Urinary bladder (tissue), 3 donors: ENCODE measurements at regions not wholly inside any gene's neighbourhood (a gene's known extent, or its start where the extent isn't known, plus 50 kb on each side); places are given as distances from the start of the nearest gene placed in this dataset.

Experiments used
- DNase-seq: peaks from one replicate; pipeline ENCODE4 v3.0.0-alpha.2; 2015; ENCODE audit errors: extremely low spot score
- H3K27ac ChIP-seq: one replicate; pipeline ENCODE4 v1.5.1; 2013; ENCODE audit warnings: low read depth, mild to moderate bottlenecking, moderate library complexity
- H3K36me3 ChIP-seq: one replicate; pipeline ENCODE4 v1.6.1; 2013; ENCODE audit warnings: mild to moderate bottlenecking, moderate library complexity; ENCODE audit not compliant: insufficient read depth
- H3K4me1 ChIP-seq: one replicate; pipeline ENCODE4 v1.6.1; 2013; ENCODE audit warnings: mild to moderate bottlenecking, moderate library complexity; ENCODE audit not compliant: insufficient read depth
- H3K4me3 ChIP-seq: one replicate; pipeline ENCODE4 v1.5.1; 2013; ENCODE audit warnings: low read depth, low read length
- WGBS: extraction: QIAGEN DNeasy Blood & Tissue Kit; methylation state at CpG from one replicate; pipeline ENCODE4 v1.1.7; 2013; 5-methylcytosine and 5-hydroxymethylcytosine counted together
- donor health status: healthy with polysubstance abuse.
- donor health status: healthy.

DNA sequence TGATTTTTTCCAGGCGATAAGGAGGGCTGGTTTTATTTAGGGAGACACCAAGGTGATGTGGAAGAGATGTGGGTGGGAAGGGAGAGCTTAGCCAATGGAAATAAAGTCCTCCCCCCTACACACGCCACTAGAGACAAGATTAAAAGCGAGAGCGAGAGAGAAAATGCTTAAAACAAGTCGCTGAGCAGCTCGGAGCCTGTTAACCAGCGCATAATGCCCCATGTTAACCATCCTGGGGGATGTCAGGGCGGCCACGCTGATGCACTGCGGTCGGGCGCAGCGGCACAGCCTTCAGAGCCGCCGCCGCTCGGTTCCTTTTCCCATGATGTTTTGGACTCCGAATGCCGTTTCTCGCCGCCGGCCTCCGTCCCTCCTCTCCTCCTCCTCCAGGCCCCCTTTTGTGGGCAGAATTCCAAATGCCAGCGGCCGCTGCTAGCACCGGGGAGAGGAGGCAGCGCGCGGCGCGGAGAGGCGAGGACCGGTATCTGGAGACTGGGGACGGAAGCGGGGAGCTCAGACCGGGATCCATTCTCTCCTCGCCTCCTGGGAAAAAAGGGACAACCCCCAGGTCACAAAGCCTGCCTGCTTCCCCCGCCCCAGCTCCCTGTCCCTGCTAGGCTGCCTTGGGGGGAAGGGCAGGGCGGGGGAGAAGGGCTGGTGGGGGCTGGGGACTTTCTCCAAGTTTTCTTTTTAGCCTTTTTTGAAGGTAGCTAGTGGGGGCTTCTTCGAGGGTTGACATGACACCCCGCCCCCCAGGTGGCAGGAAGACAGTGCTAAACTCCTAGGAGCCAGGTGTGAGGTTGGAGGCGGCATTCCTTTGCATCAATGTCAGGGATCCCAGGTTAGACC, 98.1 kb upstream of the CCL2 start:
- Histone ChIP-seq H3K36me3 (no peaks in the 10 kb centered on the region), H3K4me1 (no peaks in the 10 kb centered on the region), H3K27ac (no peak overlapping the region), H3K4me3 (no peak overlapping the region)
- 1% methylated on average over 42 of the region's 42 CpGs for WGBS
- DNase-seq: no peak

DNA sequence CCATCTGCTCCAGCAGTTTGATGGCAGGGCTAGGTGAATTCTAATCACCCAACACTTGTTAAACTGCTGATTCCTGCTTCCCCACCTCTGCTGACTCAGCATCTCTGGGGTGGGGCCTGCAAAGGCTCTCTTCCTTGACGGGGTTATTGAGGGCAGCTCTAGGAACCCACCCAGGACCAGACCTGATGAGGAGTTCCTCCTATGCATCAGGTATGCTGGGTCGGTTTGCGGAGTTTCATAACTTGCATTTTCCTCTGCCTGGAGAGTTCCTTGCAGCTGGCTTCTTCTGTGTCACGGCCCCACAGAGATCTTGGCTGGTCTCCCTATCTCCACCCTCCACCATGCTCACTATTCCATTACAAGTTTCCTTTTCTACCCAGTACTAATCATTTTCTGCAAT, 93.4 kb upstream of the CCL2 start:
- Histone ChIP-seq H3K4me3 (no peak overlapping the region), H3K36me3 (no peaks in the 10 kb centered on the region), H3K27ac (no peak overlapping the region), H3K4me1 (no peaks in the 10 kb centered on the region)
- 55% methylated on average over 4 of the region's 4 CpGs for WGBS
- no peak for DNase-seq

DNA sequence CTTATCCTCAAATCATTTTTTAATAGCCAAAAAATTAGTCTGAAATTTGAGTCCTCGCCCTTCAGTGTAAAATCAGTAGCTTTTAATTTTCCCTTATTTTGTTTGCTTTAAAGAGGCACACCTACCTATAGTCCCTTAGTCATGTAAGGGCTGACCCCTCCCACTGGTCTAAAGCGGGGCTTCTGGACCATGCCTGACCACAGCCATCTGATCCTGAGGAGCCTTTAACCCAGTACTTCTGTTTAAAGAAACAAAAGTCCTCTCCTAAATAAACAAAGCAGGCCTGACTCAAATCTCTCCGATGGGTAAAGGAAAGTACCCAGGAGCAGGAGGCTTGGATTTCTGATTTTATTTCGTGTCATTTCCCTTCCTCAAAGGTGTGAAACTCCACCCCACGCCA, 92.0 kb upstream of the CCL2 start:
- no peak for DNase-seq
- Histone ChIP-seq H3K27ac (no peak overlapping the region), H3K36me3 (no peaks in the 10 kb centered on the region), H3K4me1 (no peaks in the 10 kb centered on the region), H3K4me3 (no peak overlapping the region)
- 40% methylated on average over 5 of the region's 5 CpGs for WGBS

DNA sequence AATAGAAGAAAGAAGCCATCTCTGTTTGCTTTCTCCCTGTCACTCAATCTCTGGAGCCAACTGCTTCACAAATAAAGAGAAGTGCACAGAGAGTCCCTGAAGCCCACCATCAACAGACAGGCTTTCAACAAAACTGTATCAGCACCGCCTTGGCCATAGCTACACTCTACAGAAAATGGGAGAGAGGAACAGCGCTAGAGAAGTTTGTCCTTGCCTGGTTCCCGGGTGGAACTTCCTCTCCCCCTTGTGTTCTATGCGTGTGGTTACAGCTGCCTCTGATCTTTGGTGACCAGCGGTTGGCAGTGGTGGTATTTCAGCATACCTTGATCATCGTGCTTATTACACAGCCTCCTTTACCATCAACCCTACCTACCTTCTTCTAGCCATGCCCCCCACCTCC, 91.4 kb upstream of the CCL2 start:
- WGBS: 13% methylated on average over 6 of the region's 6 CpGs
- no peak overlapping the region for H3K27ac ChIP-seq
- no peaks in the 10 kb centered on the region for H3K36me3 ChIP-seq
- DNase-seq: no peak
- no peak overlapping the region for H3K4me3 ChIP-seq
- H3K4me1 ChIP-seq: no peaks in the 10 kb centered on the region

DNA sequence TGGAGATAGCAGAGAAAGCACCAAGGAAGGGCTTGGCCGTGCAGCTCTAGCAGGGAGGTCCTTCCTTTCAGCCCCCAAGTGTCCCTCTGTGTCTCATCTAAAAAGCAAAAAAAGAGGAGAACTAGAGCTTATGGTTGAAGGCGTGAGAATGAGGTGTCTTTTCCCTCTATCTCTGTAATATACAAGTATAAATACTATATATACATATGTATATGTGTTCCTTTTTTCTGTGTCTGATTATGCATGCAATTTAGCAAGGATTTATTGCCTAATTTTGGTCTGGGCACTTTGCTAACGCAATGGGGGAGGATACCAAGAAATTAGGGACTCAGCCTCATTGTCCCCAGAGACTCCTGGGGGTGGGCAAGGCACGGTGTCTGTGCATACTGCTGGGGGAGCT, 90.2 kb upstream of the CCL2 start:
- 60% methylated on average over 4 of the region's 4 CpGs for WGBS
- no peak overlapping the region for H3K4me3 ChIP-seq
- no peak overlapping the region for H3K27ac ChIP-seq
- H3K4me1 ChIP-seq: no peaks in the 10 kb centered on the region
- no peaks in the 10 kb centered on the region for H3K36me3 ChIP-seq
- DNase-seq: no peak

DNA sequence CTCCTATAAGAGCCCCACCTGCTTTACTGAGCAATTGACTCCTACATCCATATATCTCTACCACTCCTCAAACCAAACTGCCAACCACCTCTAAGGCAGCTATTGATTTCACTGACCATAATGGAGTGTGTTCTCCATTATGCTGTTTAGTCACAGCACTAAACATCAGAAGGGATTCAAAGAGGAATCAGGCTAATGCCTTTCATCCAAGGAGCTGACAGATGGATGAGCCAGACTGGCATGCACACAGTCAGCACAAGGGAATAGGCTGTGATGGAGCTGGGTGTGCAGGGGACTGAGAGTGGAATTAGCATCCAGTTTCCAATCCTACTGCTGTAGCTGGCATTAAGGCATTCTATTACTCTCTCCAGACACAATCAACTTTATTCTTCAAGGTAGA, 88.7 kb upstream of the CCL2 start:
- Histone ChIP-seq H3K4me1 (no peaks in the 10 kb centered on the region), H3K27ac (no peak overlapping the region), H3K4me3 (no peak overlapping the region), H3K36me3 (no peaks in the 10 kb centered on the region)
- DNase-seq: no peak

DNA sequence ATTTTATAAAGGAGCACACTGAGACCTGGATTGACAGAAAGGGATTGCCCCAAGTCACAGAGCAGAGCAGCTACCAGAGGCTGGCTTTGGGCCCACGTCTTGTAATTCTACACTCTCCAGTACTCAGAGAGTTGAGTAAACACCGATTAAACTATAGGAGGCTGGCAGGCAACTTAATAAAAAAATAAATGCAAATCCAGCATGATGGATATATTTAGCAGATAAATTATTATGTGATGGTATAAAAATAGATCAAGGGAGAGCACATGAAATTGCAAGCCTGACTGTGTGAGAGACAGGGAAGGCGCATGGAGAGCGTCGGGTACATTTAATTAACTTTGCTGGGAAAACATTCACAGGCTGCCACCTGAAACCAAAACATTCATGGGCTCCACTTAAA, 87.7 kb upstream of the CCL2 start:
- DNase-seq: no peak
- no peak overlapping the region for H3K27ac ChIP-seq
- no peak overlapping the region for H3K4me3 ChIP-seq
- H3K36me3 ChIP-seq: no peaks in the 10 kb centered on the region
- no peaks in the 10 kb centered on the region for H3K4me1 ChIP-seq
- 39% methylated on average over 5 of the region's 5 CpGs for WGBS

DNA sequence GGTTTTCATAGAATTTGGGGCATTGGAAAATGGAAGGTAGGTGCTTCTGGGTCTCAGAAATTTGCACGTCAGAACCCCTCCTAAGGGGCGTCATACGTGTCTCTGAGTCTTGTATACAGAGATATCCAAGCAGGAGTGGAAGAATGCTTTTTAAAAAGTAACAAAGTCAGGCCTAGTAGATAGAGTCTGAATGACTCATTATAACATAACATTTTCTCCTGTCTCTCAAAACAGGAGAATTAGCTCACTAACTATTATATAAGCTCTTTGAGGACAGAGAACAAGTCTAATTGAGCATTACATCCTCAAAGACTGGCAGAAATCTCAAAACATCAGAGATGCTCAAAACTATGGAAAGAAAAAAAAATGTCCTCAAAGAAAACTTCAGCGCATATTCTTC, 86.1 kb upstream of the CCL2 start:
- no peak for DNase-seq
- WGBS: 81% methylated on average over 4 of the region's 4 CpGs

DNA sequence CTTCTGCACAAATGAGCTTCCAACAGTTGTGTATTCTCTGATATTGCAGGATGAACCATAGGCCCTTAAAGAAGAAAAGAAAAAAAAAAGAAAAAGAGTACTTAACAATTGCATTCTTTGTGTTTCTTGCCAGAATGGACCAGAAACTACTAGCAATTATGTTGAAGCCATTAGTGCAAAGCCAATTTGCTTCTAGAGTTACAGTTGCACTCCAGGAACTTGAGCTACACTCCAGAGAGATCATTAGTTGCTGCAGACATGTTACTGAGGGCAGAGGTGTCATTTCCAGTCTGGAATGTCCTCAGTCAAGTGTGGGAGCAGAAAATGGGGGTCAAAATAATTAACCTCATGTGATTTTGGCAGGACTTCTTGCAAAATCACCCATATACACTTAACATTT, 85.6 kb upstream of the CCL2 start:
- no peaks in the 10 kb centered on the region for H3K36me3 ChIP-seq
- no peak for DNase-seq

More for the DNA sequence above, 86.1 kb upstream of the CCL2 start:
- Histone ChIP-seq H3K4me3 (no peak overlapping the region), H3K27ac (no peak overlapping the region), H3K36me3 (no peaks in the 10 kb centered on the region), H3K4me1 (no peaks in the 10 kb centered on the region)

DNA sequence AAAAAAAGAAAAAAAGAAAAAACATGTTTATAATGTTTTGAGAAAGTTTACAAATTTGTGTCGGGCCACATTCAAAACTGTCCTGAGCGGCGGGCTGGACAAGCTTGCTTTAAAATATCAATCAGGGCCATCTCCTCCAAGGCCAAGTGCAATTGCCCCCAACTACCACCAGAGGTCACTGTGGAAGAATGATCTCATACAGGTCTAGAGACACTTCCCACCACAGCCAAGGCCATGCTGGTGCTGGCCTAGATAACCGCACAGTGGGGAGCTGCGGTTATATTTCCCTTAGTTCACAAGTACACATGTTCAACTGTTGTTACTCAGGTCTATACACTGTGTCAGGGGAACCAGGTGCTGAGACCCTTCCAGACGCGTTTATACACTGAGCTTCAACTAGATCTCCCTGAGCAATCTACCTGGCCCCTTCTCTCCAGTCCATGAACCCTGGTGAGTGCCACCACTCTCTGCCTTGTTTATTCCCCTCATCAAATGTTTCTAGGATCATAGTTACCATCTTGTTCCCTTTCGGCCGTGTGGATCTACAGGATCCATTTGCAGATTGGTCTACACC, 83.8 kb upstream of the CCL2 start:
- WGBS: 65% methylated on average over 9 of the region's 9 CpGs
- Histone ChIP-seq H3K4me1 (no peaks in the 10 kb centered on the region), H3K36me3 (no peaks in the 10 kb centered on the region), H3K27ac (no peak overlapping the region), H3K4me3 (no peak overlapping the region)
- no peak for DNase-seq

More for the DNA sequence above, 85.6 kb upstream of the CCL2 start:
- Histone ChIP-seq H3K4me3 (no peak overlapping the region), H3K27ac (no peak overlapping the region), H3K4me1 (no peaks in the 10 kb centered on the region)

DNA sequence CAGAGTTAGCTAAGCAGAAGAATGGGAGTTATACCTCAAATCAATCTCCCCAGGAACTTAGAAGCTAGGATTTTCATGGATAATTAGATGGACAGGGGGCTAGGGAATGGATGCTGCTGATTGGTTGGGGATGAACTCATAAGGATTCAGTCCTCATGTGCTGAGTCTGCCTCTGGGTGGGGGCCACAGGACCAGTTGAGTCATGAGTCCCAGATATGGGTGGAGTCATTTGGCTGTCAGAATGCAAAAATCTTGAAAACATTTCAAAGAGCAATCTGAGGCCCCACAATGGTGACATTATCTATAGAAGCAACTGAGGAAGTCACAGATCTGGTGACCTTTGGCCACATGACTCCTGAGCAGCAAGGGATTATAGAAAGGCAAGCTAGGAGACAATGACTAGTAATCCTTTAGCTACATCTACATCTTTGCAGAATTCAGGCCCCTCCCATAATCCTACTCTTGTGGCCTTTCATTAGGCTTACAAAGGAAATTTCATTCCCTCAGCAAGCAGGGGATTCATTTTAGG, 82.6 kb upstream of the CCL2 start:
- H3K27ac ChIP-seq: no peak overlapping the region
- H3K4me1 ChIP-seq: no peaks in the 10 kb centered on the region
- H3K36me3 ChIP-seq: no peaks in the 10 kb centered on the region
- DNase-seq: no peak
- H3K4me3 ChIP-seq: no peak overlapping the region

DNA sequence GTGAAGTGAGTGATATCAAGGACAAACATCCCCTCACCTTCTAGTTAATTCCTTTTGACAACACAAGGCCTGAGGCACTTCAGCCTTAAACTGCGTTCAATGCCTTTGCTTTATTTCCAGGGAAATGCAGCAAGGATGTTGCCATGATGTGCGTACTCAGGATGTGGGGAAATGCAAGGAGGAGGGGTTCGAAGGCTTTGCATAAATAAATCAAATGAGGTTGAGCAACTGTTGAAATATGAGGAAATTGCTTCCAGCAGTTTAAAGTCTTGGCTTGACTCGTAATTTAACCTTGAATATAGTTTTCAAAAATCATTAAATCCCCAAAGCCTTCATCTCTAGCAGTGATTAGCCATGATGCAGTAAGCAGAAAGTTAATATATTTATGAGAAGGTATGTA, 81.8 kb upstream of the CCL2 start:
- Histone ChIP-seq H3K27ac (no peak overlapping the region), H3K36me3 (no peaks in the 10 kb centered on the region), H3K4me3 (no peak overlapping the region), H3K4me1 (no peaks in the 10 kb centered on the region)
- WGBS: 50% methylated on average over 4 of the region's 4 CpGs
- no peak for DNase-seq

DNA sequence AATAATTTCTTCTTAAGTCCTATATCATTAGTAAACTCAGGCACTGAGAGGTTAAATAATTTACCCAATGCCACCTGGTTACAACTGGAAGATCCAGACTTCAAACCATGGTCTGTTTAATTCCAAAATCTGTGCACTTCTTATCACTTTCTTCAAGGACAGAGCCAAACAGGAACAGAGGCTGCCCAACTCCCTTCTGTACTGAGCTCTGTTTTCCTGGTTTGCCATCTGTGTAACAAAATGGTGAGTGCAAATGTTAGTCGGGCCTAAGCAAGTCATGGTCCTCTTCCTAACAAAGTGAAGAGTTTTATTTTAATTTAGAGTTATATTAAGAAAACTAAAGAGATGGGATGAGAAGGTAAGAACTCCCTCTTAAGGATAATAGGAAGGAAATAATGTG, 80.6 kb upstream of the CCL2 start:
- no peak overlapping the region for H3K27ac ChIP-seq
- H3K36me3 ChIP-seq: no peaks in the 10 kb centered on the region
- H3K4me1 ChIP-seq: no peaks in the 10 kb centered on the region
- DNase-seq: no peak
- WGBS: 79% methylated on average over 1 of the region's 1 CpG
- no peak overlapping the region for H3K4me3 ChIP-seq

DNA sequence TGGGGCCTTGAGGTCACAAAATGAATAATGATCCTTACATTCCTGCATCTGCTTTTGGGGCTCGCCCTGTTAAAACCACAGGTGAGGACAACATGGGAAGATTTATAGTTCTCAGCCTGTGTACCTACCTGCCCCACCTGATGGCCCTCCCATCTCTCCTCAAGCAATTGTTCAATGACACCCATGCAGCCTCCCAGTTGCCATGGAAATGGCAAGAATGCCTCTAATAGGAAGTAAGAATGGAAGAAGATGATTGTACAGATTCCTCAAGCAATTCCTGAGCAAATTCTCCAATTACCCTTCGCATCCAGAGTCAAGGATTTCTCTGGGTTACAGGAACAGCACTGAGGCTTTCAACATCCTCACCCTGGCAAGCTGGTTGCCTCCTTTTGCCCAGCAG, 78.6 kb upstream of the CCL2 start:
- Histone ChIP-seq H3K27ac (no peak overlapping the region), H3K4me3 (no peak overlapping the region), H3K36me3 (no peaks in the 10 kb centered on the region), H3K4me1 (no peaks in the 10 kb centered on the region)
- DNase-seq: no peak
- WGBS: 85% methylated on average over 2 of the region's 2 CpGs
